Activated T-cell treated with anti-CD3 and anti-CD28 coated beads for 4 hours (primary cell): ENCODE measurements at regions not wholly inside any gene's neighbourhood (a gene's known extent, or its start where the extent isn't known, plus 50 kb on each side); places are given as distances from the start of the nearest gene placed in this dataset.

ENCODE experiments used
- DNase-seq: peaks from one replicate; pipeline ENCODE4 v3.0.0-alpha.2; 2020

GRCh38 chr1:208552928-208553327 is 308.7 kb upstream of the PLXNA2 start:
- no peak for DNase-seq

- DNase-seq: no peak
Observed at GRCh38 chr1:208556461-208556860, 312.3 kb upstream of the PLXNA2 start.

GRCh38 chr1:208557046-208557722 is 313.0 kb upstream of the PLXNA2 start:
- no peak for DNase-seq

- no peak for DNase-seq
Observed at GRCh38 chr1:208557723-208558094, 313.5 kb upstream of the PLXNA2 start.

GRCh38 chr1:208559597-208560329 is 315.6 kb upstream of the PLXNA2 start:
- DNase-seq: no peak

GRCh38 chr1:208562151-208562960 is 318.2 kb upstream of the PLXNA2 start:
- DNase-seq: no peak

GRCh38 chr1:208564466-208564865 is 320.3 kb upstream of the PLXNA2 start:
- DNase-seq: no peak

GRCh38 chr1:208565756-208566440 is 321.7 kb upstream of the PLXNA2 start:
- no peak for DNase-seq

- no peak for DNase-seq
Observed at GRCh38 chr1:208569181-208569580, 325.0 kb upstream of the PLXNA2 start.

GRCh38 chr1:208570362-208570761 is 326.2 kb upstream of the PLXNA2 start:
- no peak for DNase-seq

- DNase-seq: no peak
Observed at GRCh38 chr1:208576425-208576824, 332.2 kb upstream of the PLXNA2 start.

GRCh38 chr1:208577381-208577905 is 333.3 kb upstream of the PLXNA2 start:
- DNase-seq: no peak

GRCh38 chr1:208581209-208581608 is 337.0 kb upstream of the PLXNA2 start:
- no peak for DNase-seq

GRCh38 chr1:208581667-208582066 is 337.5 kb upstream of the PLXNA2 start:
- DNase-seq: no peak

- DNase-seq: no peak
Observed at GRCh38 chr1:208584167-208584755, 340.1 kb upstream of the PLXNA2 start.

- DNase-seq: no peak
Observed at GRCh38 chr1:208587110-208587509, 342.9 kb upstream of the PLXNA2 start.

GRCh38 chr1:208593306-208594006 is 349.3 kb upstream of the PLXNA2 start:
- no peak for DNase-seq

GRCh38 chr1:208595236-208595635 is 351.1 kb upstream of the PLXNA2 start:
- no peak for DNase-seq

GRCh38 chr1:208595745-208596144 is 351.6 kb upstream of the PLXNA2 start:
- DNase-seq: no peak

GRCh38 chr1:208597571-208597970 is 353.4 kb upstream of the PLXNA2 start:
- no peak for DNase-seq

- DNase-seq: no peak
Observed at GRCh38 chr1:208598021-208598420, 353.8 kb upstream of the PLXNA2 start.

- no peak for DNase-seq
Observed at GRCh38 chr1:208599063-208599462, 354.9 kb upstream of the PLXNA2 start.
